ENCODE measurements at regions not wholly inside any gene's neighbourhood (a gene's known extent, or its start where the extent isn't known, plus 50 kb on each side); places are given as distances from the start of the nearest gene placed in this dataset.
"Not testable (repeated sequence)": the region's sequence is repeated elsewhere in the genome, so short reads cannot be mapped to it uniquely, and the experiment has no call there.

DNA sequence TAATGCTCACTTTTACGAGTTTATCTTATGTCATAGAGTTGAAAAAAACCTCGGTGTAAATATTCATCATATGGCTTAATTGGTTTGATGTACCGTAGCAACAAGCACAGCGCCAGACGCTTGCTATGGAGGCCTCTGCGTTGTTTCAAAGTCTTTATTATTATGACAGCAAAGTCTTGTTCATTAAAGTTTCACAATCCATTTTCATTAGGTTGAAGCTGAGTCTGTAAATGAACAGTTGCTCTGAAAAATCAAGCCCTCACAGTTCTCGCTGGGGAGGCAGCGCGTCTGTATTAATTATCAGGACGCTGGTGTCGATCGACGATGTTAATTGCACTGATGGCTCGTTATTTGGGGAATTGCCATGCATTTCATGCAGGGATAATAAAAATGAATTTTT, 185.6 kb downstream of the INSC start:
- DNase-seq (ENCODE audit: low read depth in 2 of 2), result no peak

DNA sequence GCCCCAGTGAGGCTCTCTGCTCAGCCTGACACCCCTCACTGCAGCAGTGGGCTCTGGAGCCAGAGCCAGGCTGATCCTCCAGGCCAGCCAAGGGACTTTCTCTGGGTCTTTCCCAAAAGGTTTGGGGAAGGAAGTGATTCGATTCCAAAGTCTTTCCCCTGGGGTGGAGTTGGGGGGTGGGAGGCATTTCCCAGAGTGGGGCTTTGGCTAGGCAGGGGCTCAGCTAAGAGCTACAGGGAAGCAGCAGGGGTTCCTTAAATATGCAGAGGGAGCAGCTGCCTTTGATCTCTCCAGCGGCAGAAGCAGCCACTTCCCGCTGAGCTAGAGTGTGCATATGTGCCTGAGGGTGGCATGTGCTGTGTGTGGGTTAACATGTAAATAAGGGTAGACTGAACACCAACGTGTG, 192.9 kb downstream of the INSC start:
- DNase-seq (ENCODE audit: low read depth in 2 of 2), result no peak

DNA sequence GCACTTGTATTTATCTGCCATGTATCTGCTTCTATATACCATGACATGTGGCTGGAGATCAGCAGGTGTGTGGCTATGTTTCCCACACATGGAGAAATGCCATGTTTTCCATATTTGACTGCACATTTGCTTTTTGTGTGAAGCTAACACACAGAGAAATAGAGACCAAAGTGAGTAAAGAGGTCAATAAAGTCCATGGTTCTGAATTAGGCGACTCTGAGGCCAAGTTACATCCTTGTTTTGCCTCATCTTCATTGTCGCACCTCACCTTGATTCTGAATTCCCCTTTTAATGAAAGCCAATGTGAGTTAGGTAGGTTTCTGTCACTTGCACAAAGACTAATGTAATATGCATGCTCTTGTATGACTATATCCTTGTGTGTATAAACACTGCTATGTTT, 194.1 kb downstream of the INSC start:
- no peak for DNase-seq (ENCODE audit: low read depth in 2 of 2)

DNA sequence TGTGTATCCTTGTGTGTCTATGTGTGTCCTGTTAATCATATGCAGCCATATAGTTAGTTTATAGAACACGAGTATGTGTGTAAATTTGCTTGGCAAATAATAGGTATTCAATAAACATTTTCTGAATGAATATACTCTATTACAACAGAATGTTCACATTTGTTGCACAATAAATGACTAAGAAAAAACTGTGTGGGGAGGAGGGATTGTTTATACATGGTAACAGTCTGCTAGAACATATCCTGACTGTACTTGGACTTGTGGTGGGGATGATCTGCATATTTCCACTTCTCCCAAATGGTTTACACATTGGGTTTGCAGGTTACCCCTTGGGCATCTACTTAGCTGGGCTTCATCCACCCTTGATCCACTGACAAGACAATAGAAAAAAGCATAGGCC, 194.6 kb downstream of the INSC start:
- DNase-seq (ENCODE audit: low read depth in 2 of 2), result no peak

DNA sequence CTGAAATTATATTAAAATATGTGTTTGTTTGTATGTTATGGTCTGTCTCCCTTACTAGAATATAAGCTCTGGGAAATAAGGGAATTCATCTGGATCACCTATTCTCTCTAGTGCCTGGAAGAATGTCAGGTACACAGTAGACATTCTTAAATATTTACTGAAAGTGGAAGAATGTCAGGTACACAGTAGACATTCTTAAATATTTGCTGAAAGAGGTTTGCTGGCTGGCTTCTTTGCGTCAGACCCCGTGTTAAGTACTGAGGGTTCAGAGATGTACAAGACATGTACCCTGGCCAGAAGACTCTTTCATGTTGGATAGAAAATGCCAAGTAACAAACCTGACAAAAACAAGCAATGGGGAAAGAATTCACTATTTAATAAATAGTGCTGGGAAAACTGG, 199.1 kb downstream of the INSC start:
- DNase-seq (ENCODE audit: low read depth in 2 of 2), result no peak

DNA sequence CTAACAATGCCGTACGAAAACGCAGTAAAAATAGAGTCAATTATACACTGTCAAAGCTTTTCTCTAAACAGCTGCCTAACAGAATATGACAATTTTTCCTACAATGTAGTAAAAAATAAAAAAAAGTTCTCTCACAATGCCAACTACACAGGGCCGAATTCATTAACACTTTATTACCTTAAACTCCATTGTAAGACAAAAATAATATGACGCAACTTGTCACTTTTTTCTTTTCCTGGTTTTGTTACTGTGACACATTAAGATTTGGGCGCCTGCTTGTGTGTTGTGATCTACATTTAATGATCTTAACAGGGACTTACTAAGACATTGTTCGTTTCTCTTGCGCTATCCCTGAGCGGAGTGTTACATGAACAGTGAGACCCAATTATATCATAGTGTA, 204.1 kb downstream of the INSC start:
- no peak for DNase-seq (ENCODE audit: low read depth in 2 of 2)

DNA sequence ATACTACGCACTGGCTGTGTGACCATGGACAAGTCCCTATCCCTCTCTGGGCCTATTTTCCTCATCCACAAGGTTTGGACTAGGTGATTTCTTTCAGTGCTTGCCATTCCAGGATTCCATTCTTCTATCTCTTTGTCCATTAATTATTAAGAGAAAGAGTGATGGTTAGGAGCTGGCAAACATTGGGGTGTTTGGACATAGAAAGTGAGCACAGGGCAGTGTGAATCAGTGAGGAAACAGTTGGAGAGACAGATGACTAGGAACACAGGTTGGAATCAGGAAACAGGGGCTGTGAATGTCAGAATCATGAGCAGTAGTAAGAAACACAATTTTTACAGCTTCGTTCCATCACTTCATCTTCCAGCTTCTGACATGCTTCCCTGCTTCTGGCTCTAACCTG, 211.8 kb downstream of the INSC start:
- DNase-seq (ENCODE audit: low read depth in 2 of 2), result no peak

DNA sequence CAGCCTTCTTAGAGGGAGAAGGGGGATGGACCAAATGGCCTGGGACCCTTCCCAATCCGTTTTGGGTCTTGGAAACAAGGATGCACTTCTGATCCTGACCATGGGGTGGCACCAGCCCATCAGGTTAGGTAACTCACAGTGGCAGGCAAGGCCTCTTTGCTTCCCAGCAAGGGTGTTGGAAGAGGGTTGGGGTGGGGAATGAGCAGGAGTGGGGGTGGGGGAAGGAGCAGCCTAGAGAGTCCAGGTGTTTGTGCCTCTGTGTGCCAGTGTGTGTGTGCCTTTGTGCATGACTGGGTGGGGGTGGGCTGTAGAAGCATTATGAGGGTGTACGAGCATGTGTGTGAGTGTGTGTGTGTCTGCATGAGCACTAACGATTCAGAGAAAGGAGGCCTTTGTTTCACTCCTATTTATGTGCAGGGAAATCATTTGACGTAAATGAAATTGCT, 213.1 kb downstream of the INSC start:
- DNase-seq (ENCODE audit: low read depth in 2 of 2), result peak in 1 of 2 experiments; percentile 4

DNA sequence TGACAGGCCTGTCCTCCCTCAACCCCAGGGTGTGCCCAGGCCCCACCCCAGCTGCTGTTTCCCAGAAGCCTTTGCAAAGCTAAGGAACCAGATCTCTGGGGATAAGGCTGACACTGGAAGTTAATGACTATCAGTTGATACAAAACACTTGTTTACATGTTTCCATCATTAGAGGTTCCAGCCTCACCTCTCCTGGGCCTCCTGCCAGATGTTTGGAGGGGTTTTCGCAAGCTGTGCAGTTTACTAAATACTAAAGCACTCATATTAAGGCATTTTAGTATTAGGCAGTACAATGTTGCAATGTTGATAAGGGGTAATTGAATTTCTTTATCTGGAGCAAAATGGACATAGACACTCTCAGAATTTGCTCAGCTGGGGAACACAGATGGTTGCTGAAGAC, 218.7 kb downstream of the INSC start:
- no peak for DNase-seq (ENCODE audit: low read depth in 2 of 2)

DNA sequence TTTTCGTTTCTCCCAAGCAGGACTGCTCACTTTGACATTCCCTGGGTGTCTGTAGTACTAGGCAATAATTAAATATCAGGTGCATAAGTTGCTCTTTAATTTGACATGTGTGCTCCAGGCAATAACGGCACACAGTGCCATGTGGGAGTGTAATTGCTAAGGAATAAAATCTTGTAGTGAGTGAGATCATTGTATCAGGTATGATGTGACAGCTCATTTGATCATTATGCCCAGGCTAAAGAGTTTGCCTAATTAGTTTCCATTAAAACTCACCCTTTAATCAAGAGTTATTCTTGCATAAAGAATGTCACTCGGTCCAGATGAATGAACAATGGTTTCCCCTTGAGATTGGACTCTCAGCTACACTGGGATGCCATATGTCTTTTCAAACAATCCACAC, 220.0 kb downstream of the INSC start:
- DNase-seq (ENCODE audit: low read depth in 2 of 2), result no peak

DNA sequence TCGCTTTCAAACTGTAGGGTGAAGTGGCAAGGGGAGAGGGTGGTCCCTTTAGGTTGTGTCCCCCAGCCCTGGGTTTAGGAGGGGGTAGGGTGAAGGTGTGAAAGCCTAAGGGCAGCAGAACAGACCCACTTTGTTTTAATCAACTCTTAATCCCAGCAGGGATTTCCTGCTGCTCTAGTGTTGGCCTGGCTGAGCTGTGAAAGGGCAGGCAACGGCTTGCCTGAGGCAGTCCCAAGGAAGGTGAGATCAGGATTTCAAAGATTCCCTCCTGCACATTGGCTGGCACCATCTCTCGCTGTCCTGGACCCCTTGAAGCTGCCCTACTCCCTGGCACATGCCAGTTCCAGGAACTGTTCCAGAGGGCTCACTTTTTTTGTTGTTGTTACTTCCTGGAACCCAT, 221.3 kb downstream of the INSC start:
- no peak for DNase-seq (ENCODE audit: low read depth in 2 of 2)

DNA sequence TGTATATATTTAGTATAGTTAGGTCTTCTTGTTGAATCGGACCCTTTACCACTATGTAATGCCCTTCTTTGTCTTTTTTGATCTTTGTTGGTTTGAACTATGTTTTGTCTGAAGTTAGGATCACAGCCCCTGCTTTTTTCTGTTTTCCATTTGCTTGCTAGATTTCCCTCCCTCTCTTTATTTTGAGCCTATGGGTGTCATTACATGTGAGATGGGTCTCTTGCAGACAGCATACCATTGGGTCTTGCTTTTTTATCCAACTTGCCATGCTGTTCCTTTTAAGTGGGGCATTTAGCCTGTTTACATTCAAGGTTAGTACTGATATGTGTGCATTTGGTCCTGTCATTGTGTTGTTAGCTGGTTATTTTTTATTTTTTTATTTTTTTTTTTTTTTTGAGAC, 224.6 kb downstream of the INSC start:
- no peak for DNase-seq (ENCODE audit: low read depth in 2 of 2)

DNA sequence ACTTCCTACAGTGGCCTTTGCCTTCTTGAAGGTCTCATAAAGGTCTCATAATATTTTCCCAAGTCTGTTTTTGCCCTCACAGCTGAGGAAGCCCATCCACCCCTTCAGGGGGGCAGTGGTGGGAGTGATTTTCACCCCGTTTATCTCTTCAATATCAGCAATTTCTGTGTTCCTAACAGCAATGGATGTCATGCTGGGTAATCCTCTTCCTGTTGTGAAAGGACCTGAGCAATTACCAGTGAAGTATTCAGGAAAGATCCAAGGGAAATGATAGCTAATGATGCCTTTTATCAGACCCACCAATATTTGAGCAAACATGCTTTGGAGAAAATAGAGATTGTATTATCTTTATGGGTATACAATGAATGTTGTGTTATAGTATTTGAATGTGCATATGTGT, 226.9 kb downstream of the INSC start:
- no peak for DNase-seq (ENCODE audit: low read depth in 2 of 2)

DNA sequence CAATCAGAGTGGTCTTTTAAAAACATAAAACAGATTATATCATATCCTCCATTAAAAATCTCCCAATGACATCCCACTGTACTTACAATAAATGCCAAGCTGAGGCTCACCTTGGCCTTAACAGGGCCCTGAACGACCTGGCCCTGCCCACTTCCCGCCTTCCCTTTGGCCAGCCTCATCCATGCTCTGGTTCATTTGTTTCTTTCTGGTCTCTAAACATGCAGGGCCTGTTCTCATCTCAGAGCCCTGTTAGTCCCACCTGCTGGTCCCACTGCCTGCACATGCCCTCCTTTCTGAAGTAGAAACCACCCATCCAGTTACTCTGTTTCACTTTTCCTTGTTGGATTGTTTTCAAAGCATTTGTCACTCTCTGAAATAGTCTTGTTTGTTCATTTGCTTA, 227.4 kb downstream of the INSC start:
- no peak for DNase-seq (ENCODE audit: low read depth in 2 of 2)

DNA sequence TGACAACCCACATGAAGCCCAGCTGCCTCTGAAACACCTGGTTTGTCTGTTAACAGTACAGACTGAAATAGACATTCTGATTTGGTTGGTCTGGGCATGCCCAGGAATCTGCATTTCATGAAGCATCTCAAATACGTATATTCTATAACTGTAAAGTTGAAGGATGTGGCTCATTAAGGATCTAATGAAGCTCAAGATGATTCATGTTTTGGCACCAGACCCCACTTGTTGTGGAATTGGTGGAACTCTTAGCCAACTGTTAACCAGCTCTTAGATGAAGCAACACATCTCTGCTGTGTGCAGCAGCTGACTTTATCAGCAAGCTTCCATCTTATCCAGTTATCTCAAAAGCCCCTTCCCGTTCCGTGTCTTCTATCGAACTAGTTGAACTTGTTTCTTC, 232.2 kb downstream of the INSC start:
- no peak for DNase-seq (ENCODE audit: low read depth in 2 of 2)

DNA sequence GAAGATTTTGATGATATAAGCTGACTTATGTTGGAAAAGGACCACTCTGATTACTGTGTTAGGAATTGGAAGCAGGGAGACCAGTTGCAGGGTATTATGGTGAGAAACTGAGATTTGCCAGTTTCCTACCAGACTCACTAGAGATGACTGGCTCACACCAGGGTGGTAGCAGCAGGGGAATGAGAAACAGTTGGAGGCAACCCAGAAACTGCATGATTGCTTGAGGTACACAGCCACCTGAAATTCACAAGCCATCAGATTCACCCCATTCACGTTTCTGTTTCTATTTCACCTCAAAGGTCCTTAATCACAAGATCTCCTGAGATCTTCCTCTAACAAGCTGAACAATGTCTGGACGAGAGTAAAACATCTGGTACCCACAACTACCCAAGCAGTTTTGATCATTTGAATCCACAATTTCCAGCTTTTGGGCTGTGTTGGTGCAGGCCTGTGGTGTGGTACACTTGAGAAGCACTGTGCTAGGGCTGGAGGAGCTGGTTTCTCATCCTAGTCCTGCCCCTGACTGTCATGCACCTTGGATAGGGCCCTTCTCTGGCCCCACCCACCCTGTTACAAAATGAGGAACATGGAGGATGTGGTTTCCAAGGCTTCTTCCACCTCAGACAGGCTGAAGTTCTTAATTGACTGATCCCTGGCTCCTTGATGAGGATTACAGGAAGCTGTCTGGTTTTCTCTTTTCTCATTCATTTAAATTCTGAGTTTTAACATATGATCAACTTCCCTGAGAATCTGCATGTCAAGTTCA, 233.4 kb downstream of the INSC start:
- no peak for DNase-seq (ENCODE audit: low read depth in 2 of 2)

DNA sequence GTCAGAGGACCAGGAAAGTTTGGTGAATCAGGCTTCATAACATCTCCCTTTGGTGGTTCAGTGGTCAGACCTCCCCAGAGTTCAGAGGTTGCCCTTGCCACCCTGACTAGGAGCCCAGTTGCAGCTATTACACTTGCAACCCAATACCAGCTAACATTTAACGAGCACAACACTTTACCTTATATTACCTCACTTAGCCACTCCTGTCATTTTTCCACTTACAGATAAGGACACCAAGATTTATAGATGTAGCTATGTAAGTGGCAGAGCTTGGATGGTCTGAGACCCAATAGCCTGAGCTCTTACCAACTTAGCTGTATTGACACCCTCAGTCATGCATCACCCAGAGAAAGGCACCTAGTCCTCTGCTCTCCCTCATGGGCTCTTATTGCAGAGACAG, 234.7 kb downstream of the INSC start:
- no peak for DNase-seq (ENCODE audit: low read depth in 2 of 2)

DNA sequence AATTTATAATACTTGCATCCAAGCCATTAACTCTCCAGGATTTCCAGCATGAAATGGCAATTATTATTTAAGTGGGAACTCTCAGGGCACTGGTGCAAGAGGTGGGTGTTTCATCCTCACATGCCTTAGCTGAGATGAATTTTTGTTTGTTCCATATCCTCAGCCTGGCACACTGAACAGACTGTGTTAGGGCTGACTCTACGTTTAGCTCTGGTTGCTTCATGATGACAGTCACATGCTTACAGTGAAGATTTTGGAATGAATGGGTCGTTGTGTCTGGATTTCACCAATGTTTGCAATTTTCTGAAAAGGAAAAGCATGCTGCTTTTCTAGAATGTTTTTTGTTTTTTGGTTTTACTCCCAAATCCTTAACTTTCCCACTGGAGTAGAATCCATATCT, 246.6 kb downstream of the INSC start:
- no peak for DNase-seq (ENCODE audit: low read depth in 2 of 2)

DNA sequence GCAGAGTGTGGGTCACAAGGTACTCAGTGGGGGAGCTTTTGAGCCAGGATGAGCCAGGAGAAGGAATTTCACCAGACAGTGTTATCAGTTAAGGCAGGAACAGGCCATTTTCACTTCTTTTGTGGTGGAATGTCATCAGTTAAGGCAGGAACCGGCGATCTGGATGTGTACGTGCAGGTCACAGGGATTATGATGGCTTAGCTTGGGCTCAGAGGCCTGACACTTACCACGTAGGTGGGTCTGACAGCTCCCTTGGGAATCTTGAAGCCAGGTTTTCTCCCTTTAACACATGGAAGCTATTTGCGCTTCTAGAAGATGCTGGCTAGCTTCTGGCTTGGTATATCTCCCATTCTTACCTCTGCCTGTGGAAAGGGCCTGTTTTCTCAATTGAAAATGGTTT, 250.6 kb downstream of the INSC start:
- DNase-seq (ENCODE audit: low read depth in 2 of 2), result not testable (repeated sequence)

DNA sequence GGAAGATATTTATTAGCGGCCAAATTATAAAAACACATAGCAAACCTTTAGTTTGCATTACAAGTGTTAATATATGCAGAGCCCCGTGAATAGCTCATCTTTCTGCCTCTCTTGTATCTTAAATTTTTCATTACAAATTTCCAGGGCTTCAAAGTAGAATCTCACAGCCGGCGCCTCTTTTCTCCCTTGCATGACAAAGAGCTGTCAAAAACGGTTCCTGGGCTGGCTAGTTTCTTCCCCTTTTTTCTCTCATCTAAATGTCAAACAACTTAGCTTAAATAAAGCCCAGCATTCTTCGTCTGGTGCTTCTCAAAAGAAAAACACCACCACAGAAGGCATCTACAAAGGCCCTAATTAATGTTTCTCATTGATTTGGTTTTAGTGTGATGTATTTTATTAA, 253.0 kb downstream of the INSC start:
- no peak for DNase-seq (ENCODE audit: low read depth in 2 of 2)

DNA sequence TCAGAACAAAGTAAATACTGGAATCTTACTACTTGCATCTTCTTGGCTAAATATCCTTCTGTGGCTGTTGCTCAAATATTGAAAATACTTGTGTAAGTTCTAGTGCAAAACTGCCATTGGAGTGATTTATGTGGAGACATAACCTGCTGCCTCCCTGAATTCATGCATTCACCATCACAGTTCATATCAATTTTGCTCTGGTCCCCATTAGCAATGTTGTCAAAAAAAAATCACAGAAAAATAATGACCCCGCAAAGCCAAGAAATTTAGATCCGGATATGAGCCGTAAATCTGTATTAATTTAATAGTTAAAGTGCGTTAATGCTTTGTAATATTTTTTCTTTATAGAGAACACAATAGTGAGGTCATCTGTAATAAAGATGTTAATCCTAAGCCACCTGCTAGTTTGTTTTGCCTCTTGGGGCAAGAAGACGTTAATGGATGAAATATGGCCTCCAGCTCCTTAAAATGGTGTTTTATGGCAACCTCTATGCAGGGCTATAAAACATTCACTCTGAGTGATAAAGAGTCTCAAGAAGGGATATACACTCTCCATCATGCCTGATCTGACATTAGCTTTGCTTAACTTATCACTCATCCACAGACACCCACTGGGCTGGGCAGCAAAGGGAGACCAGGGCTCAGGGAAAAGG, 255.9 kb downstream of the INSC start:
- DNase-seq (ENCODE audit: low read depth in 2 of 2), result no peak

DNA sequence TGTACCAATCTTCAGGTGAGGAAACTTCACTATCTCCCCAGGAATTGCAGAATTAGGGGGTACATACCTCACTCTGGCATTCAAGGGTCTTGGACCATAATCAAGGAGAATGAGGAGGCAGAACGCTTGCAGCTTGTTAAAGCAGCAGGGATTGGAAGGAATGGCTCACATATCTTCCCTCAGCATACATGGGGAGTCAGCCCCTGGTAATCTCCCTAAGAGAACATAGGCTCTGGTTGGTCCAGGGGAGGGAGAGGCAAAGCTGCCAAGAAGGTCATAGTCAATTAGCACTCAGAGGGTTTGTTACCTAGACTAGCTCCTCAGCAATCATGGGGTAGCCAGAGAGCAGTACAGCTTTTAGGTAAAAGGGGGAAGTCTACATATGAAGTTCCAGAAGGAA, 256.8 kb downstream of the INSC start:
- DNase-seq (ENCODE audit: low read depth in 2 of 2), result no peak

DNA sequence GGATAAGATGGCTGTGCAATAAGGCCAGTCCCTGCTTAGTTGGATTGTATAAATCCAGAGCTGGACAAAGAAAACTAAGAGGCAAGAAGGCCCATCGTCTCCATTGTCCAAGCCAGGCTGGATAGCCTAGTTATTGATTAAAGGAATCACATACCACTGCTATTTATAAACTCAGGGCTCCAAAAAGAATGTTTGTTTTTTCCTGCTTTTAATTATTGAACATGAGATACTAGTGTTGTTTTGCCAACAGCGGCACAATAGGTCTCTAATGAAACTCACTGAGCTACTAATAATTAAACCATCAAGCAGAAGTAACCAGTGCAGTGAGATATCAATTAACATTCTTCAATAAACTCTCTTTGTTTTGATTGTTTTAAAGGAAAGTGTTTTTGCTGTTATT, 259.7 kb downstream of the INSC start:
- DNase-seq (ENCODE audit: low read depth in 2 of 2), result no peak

DNA sequence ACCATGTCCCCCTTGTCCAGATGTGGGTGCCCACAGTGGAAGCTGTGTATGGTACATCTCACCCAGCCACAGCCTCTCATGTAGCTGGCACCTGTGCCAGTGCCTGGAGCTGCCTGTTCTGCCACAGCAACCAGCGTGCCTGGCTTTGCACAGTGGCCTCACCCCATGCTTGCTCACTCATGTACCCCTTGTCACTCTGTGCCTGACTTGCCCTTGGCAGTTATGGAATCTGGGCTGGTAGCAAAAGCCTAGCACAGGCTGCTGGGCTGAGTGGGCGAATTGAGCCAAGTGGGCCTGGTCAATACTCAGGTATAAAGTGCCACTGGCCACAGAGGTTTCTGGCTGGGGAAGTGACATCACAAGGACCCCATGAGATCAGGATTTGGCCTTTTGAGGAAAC, 264.2 kb downstream of the INSC start:
- DNase-seq (ENCODE audit: low read depth in 2 of 2), result no peak

All from fibroblast of skin of left quadriceps (primary cell).